ENCODE measurements at regions not wholly inside any gene's neighbourhood (a gene's known extent, or its start where the extent isn't known, plus 50 kb on each side); places are given as distances from the start of the nearest gene placed in this dataset.

DNA sequence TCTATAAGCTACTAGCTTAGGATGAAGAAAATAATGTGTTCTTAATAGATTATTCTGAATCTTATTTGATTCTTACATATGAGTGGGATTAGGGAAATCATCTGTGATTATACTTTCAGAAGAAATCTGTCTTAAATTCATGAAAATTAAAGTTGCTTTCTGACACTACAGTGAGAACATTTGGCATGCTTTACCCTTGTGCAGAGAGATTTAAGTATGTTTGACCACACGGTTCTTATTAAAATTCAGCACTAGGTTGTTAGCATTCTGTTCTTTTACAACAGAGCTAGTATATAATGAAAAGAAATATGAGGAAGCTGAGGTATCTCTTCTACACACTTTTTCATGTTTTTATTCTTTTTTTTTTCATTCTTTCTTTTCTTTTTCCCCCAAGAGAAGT lies 2723.9 kb downstream of the PCDH9 start:
- no peak for TF ChIP-seq ZNF396 (CRISPR knock-in tag; IDR thresholded peaks at IDR 0.05; ENCODE audit: borderline replicate concordance)
- Mint-ChIP-seq H3K27me3 (ENCODE audit: low read depth) (no peaks in the 10 kb centered on the region), H3K4me3 (no peak overlapping the region), H3K27ac (no peak overlapping the region), H3K9me3 (peaks cover 10% of the 10 kb centered on the region), H3K36me3 (peaks cover 4% of the 10 kb centered on the region; the same call in 1 of the 2 replicates), H3K4me1 (no peaks in the 10 kb centered on the region)
- POLR2A ChIA-PET, result no interaction called here
- no peak for DNase-seq (ENCODE audit: low spot score)
- ATAC-seq, result no peak
- CTCF ChIA-PET, result no interaction called here

DNA sequence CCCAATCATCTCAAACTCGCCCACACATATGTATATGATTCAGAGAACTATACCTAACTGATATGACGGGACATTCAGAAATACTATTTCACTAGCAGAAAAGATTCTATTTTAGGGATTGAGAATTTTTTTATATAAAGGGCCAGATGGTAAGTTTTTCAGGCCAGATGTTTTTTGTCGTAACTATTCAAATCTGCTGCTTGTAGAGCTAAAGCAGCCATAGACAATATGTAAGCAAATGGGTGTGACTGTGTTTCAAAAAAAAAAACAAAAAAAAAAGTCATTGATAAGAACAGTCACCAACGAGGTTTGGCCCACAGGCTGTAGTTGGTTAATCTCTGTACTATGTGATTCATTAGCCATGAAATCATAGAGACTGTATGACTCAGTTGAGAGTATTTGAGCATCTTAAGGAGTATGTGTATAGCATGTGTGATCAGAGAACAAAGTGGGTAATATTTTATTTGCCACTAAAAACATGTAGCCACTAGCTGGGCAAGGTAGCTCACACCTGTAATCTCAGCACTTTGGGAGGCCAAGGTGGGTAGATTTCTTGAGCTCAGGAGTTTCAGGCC lies 2724.7 kb downstream of the PCDH9 start:
- Mint-ChIP-seq H3K9me3 (peaks cover 10% of the 10 kb centered on the region), H3K27ac (no peak overlapping the region), H3K4me3 (no peak overlapping the region), H3K4me1 (no peaks in the 10 kb centered on the region), H3K27me3 (ENCODE audit: low read depth) (no peaks in the 10 kb centered on the region), H3K36me3 (peaks cover 4% of the 10 kb centered on the region; the same call in 1 of the 2 replicates)
- ChIA-PET POLR2A (no interaction called here), CTCF (no interaction called here)
- TF ChIP-seq NFE2L1 (CRISPR knock-in tag; IDR thresholded peaks at IDR 0.05), result no peak
- no peak for TF ChIP-seq TEAD1 (CRISPR knock-in tag; IDR thresholded peaks at IDR 0.05)
- TF ChIP-seq SMAD4 (CRISPR knock-in tag; IDR thresholded peaks at IDR 0.05), result no peak
- TF ChIP-seq, protein P1, sequence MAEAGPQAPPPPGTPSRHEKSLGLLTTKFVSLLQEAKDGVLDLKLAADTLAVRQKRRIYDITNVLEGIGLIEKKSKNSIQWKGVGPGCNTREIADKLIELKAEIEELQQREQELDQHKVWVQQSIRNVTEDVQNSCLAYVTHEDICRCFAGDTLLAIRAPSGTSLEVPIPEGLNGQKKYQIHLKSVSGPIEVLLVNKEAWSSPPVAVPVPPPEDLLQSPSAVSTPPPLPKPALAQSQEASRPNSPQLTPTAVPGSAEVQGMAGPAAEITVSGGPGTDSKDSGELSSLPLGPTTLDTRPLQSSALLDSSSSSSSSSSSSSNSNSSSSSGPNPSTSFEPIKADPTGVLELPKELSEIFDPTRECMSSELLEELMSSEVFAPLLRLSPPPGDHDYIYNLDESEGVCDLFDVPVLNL (CRISPR knock-in tag; IDR thresholded peaks at IDR 0.05; ENCODE audit: borderline replicate concordance, low read depth), result no peak
- TF ChIP-seq, protein P2, sequence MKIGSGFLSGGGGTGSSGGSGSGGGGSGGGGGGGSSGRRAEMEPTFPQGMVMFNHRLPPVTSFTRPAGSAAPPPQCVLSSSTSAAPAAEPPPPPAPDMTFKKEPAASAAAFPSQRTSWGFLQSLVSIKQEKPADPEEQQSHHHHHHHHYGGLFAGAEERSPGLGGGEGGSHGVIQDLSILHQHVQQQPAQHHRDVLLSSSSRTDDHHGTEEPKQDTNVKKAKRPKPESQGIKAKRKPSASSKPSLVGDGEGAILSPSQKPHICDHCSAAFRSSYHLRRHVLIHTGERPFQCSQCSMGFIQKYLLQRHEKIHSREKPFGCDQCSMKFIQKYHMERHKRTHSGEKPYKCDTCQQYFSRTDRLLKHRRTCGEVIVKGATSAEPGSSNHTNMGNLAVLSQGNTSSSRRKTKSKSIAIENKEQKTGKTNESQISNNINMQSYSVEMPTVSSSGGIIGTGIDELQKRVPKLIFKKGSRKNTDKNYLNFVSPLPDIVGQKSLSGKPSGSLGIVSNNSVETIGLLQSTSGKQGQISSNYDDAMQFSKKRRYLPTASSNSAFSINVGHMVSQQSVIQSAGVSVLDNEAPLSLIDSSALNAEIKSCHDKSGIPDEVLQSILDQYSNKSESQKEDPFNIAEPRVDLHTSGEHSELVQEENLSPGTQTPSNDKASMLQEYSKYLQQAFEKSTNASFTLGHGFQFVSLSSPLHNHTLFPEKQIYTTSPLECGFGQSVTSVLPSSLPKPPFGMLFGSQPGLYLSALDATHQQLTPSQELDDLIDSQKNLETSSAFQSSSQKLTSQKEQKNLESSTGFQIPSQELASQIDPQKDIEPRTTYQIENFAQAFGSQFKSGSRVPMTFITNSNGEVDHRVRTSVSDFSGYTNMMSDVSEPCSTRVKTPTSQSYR (CRISPR knock-in tag; IDR thresholded peaks at IDR 0.05), result no peak
- TF ChIP-seq, protein P3, sequence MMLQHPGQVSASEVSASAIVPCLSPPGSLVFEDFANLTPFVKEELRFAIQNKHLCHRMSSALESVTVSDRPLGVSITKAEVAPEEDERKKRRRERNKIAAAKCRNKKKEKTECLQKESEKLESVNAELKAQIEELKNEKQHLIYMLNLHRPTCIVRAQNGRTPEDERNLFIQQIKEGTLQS (CRISPR knock-in tag; conservative IDR thresholded peaks at IDR 0.05), result no peak
- TF ChIP-seq ZNF317 (CRISPR knock-in tag; IDR thresholded peaks at IDR 0.05; ENCODE audit: borderline replicate concordance, low read depth), result no peak
- no peak for TF ChIP-seq RORB (CRISPR knock-in tag; IDR thresholded peaks at IDR 0.05)
- TF ChIP-seq, protein P4, sequence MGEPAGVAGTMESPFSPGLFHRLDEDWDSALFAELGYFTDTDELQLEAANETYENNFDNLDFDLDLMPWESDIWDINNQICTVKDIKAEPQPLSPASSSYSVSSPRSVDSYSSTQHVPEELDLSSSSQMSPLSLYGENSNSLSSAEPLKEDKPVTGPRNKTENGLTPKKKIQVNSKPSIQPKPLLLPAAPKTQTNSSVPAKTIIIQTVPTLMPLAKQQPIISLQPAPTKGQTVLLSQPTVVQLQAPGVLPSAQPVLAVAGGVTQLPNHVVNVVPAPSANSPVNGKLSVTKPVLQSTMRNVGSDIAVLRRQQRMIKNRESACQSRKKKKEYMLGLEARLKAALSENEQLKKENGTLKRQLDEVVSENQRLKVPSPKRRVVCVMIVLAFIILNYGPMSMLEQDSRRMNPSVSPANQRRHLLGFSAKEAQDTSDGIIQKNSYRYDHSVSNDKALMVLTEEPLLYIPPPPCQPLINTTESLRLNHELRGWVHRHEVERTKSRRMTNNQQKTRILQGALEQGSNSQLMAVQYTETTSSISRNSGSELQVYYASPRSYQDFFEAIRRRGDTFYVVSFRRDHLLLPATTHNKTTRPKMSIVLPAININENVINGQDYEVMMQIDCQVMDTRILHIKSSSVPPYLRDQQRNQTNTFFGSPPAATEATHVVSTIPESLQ (CRISPR knock-in tag; IDR thresholded peaks at IDR 0.05), result no peak
- no peak for TF ChIP-seq SMAD3 (CRISPR knock-in tag; IDR thresholded peaks at IDR 0.05; ENCODE audit: borderline replicate concordance)
- TF ChIP-seq, protein P5, sequence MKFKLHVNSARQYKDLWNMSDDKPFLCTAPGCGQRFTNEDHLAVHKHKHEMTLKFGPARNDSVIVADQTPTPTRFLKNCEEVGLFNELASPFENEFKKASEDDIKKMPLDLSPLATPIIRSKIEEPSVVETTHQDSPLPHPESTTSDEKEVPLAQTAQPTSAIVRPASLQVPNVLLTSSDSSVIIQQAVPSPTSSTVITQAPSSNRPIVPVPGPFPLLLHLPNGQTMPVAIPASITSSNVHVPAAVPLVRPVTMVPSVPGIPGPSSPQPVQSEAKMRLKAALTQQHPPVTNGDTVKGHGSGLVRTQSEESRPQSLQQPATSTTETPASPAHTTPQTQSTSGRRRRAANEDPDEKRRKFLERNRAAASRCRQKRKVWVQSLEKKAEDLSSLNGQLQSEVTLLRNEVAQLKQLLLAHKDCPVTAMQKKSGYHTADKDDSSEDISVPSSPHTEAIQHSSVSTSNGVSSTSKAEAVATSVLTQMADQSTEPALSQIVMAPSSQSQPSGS (CRISPR knock-in tag; IDR thresholded peaks at IDR 0.05; ENCODE audit: borderline replicate concordance, low read depth), result no peak
- TF ChIP-seq, protein P6, sequence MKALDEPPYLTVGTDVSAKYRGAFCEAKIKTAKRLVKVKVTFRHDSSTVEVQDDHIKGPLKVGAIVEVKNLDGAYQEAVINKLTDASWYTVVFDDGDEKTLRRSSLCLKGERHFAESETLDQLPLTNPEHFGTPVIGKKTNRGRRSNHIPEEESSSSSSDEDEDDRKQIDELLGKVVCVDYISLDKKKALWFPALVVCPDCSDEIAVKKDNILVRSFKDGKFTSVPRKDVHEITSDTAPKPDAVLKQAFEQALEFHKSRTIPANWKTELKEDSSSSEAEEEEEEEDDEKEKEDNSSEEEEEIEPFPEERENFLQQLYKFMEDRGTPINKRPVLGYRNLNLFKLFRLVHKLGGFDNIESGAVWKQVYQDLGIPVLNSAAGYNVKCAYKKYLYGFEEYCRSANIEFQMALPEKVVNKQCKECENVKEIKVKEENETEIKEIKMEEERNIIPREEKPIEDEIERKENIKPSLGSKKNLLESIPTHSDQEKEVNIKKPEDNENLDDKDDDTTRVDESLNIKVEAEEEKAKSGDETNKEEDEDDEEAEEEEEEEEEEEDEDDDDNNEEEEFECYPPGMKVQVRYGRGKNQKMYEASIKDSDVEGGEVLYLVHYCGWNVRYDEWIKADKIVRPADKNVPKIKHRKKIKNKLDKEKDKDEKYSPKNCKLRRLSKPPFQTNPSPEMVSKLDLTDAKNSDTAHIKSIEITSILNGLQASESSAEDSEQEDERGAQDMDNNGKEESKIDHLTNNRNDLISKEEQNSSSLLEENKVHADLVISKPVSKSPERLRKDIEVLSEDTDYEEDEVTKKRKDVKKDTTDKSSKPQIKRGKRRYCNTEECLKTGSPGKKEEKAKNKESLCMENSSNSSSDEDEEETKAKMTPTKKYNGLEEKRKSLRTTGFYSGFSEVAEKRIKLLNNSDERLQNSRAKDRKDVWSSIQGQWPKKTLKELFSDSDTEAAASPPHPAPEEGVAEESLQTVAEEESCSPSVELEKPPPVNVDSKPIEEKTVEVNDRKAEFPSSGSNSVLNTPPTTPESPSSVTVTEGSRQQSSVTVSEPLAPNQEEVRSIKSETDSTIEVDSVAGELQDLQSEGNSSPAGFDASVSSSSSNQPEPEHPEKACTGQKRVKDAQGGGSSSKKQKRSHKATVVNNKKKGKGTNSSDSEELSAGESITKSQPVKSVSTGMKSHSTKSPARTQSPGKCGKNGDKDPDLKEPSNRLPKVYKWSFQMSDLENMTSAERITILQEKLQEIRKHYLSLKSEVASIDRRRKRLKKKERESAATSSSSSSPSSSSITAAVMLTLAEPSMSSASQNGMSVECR (CRISPR knock-in tag; IDR thresholded peaks at IDR 0.05; ENCODE audit: borderline replicate concordance), result no peak
- TF ChIP-seq JAZF1 (CRISPR knock-in tag; IDR thresholded peaks at IDR 0.05), result no peak
- no peak for TF ChIP-seq ESRRA (CRISPR knock-in tag; IDR thresholded peaks at IDR 0.05; ENCODE audit: borderline replicate concordance)
- TF ChIP-seq, protein P7, sequence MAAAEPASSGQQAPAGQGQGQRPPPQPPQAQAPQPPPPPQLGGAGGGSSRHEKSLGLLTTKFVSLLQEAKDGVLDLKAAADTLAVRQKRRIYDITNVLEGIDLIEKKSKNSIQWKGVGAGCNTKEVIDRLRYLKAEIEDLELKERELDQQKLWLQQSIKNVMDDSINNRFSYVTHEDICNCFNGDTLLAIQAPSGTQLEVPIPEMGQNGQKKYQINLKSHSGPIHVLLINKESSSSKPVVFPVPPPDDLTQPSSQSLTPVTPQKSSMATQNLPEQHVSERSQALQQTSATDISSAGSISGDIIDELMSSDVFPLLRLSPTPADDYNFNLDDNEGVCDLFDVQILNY (CRISPR knock-in tag; IDR thresholded peaks at IDR 0.05), result no peak
- TF ChIP-seq, protein P8, sequence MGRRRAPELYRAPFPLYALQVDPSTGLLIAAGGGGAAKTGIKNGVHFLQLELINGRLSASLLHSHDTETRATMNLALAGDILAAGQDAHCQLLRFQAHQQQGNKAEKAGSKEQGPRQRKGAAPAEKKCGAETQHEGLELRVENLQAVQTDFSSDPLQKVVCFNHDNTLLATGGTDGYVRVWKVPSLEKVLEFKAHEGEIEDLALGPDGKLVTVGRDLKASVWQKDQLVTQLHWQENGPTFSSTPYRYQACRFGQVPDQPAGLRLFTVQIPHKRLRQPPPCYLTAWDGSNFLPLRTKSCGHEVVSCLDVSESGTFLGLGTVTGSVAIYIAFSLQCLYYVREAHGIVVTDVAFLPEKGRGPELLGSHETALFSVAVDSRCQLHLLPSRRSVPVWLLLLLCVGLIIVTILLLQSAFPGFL (CRISPR knock-in tag; IDR thresholded peaks at IDR 0.05; ENCODE audit: borderline replicate concordance), result no peak
- TF ChIP-seq, protein P9, sequence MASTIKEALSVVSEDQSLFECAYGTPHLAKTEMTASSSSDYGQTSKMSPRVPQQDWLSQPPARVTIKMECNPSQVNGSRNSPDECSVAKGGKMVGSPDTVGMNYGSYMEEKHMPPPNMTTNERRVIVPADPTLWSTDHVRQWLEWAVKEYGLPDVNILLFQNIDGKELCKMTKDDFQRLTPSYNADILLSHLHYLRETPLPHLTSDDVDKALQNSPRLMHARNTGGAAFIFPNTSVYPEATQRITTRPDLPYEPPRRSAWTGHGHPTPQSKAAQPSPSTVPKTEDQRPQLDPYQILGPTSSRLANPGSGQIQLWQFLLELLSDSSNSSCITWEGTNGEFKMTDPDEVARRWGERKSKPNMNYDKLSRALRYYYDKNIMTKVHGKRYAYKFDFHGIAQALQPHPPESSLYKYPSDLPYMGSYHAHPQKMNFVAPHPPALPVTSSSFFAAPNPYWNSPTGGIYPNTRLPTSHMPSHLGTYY (CRISPR knock-in tag; IDR thresholded peaks at IDR 0.05), result no peak
- DNase-seq (ENCODE audit: low spot score), result no peak
- no peak for ATAC-seq
